Retinal pigment epithelial cell (primary cell): ENCODE measurements at regions not wholly inside any gene's neighbourhood (a gene's known extent, or its start where the extent isn't known, plus 50 kb on each side); places are given as distances from the start of the nearest gene placed in this dataset.

Experiments
- DNase-seq: peaks from one replicate; pipeline ENCODE4 v3.0.0-alpha.2; 2010; ENCODE audit warnings: low read depth
- H3K4me3 ChIP-seq: 2 replicates; pipeline ENCODE4 v1.5.1; 2011; ENCODE audit warnings: mild to moderate bottlenecking, low read length, control low read depth, moderate library complexity
- CTCF ChIP-seq: conservative IDR thresholded peaks from 2 replicates; pipeline ENCODE4 v1.5.1; 2011; ENCODE audit warnings: low read depth, low read length, control low read depth, inconsistent platforms

GRCh38 chr10:88200312-88201032 lies 337.0 kb downstream of the PTEN start:
- H3K4me3 ChIP-seq: no peak overlapping the region
- TF ChIP-seq CTCF: no peak
- DNase-seq: peak; percentile 17

GRCh38 chr10:88205842-88206446 lies 342.5 kb downstream of the PTEN start:
- no peak overlapping the region for H3K4me3 ChIP-seq
- no peak for DNase-seq

GRCh38 chr10:88207121-88207546 lies 343.7 kb downstream of the PTEN start:
- no peak overlapping the region for H3K4me3 ChIP-seq
- no peak for DNase-seq

More at GRCh38 chr10:88205842-88206446, 342.5 kb downstream of the PTEN start:
- TF ChIP-seq CTCF: no peak

GRCh38 chr10:88209231-88209630 lies 345.8 kb downstream of the PTEN start:
- H3K4me3 ChIP-seq: no peak overlapping the region
- no peak for DNase-seq
- TF ChIP-seq CTCF: no peak

More at GRCh38 chr10:88207121-88207546, 343.7 kb downstream of the PTEN start:
- TF ChIP-seq CTCF: no peak

- no peak for TF ChIP-seq CTCF
- no peak overlapping the region for H3K4me3 ChIP-seq
- DNase-seq: no peak
These were observed 346.6 kb downstream of the PTEN start for GRCh38 chr10:88209837-88210561.

- no peak overlapping the region for H3K4me3 ChIP-seq
- no peak for DNase-seq
- TF ChIP-seq CTCF: no peak
These were observed 347.8 kb downstream of the PTEN start for GRCh38 chr10:88211230-88211629.
